Smooth muscle cell (in vitro differentiated cells): ENCODE measurements at regions not wholly inside any gene's neighbourhood (a gene's known extent, or its start where the extent isn't known, plus 50 kb on each side); places are given as distances from the start of the nearest gene placed in this dataset.

Experiments used
- DNase-seq: peaks from one replicate; lab custom pipeline; 2025; ENCODE audit not compliant: unreplicated experiment; lab: John Stamatoyannopoulos, UW
- H2AFZ ChIP-seq: fragments of 200-600 bp; sonication (generic); 2 replicates; pipeline ENCODE4 v1.6.0; 2016; ENCODE audit warnings: antibody characterized with exemption, low read depth, mild to moderate bottlenecking
- H3F3A ChIP-seq: fragments of 200-600 bp; sonication (generic); 2 replicates; pipeline ENCODE4 v1.6.0; 2017; ENCODE audit warnings: antibody characterized with exemption, low read depth
- H3K27ac ChIP-seq: fragments of 200-600 bp; sonication (generic); 2 replicates; pipeline ENCODE4 v1.5.1; 2016; ENCODE audit warnings: low read depth, mild to moderate bottlenecking
- H3K27me3 ChIP-seq: fragments of 200-600 bp; sonication (generic); 2 replicates; pipeline ENCODE4 v1.6.1; 2016; ENCODE audit warnings: low read depth, mild to moderate bottlenecking
- H3K36me3 ChIP-seq: fragments of 200-600 bp; sonication (generic); 2 replicates; pipeline ENCODE4 v1.5.1; 2016; ENCODE audit warnings: low read depth
- H3K4me1 ChIP-seq: fragments of 200-600 bp; sonication (generic); 2 replicates; pipeline ENCODE4 v1.5.1; 2016; ENCODE audit warnings: low read depth
- H3K4me2 ChIP-seq: fragments of 200-600 bp; sonication (generic); 2 replicates; pipeline ENCODE4 v1.6.0; 2016; ENCODE audit warnings: mild to moderate bottlenecking
- H3K4me3 ChIP-seq: fragments of 200-600 bp; sonication (generic); 2 replicates; pipeline ENCODE4 v1.5.1; 2016; ENCODE audit warnings: mild to moderate bottlenecking
- H3K79me2 ChIP-seq: fragments of 200-600 bp; sonication (generic); 2 replicates; pipeline ENCODE4 v1.6.0; 2016; ENCODE audit warnings: low read depth, mild to moderate bottlenecking
- H3K9ac ChIP-seq: fragments of 200-600 bp; sonication (generic); 2 replicates; pipeline ENCODE4 v1.6.0; 2016; ENCODE audit warnings: low read depth
- H3K9me3 ChIP-seq: fragments of 200-600 bp; sonication (generic); replicated peaks from 2 replicates; pipeline ENCODE4 v1.5.1; 2016; ENCODE audit warnings: low read depth
- H4K20me1 ChIP-seq: fragments of 200-600 bp; sonication (generic); 2 replicates; pipeline ENCODE4 v1.6.0; 2016; ENCODE audit warnings: low read depth
- CTCF ChIP-seq: fragments of 200-600 bp; sonication (generic); IDR thresholded peaks from 2 replicates; pipeline ENCODE4 v1.5.1; 2017; ENCODE audit warnings: borderline replicate concordance, mild to moderate bottlenecking, antibody characterized with exemption; ENCODE audit not compliant: insufficient read depth, poor library complexity, severe bottlenecking
- WGBS: methylation state at CpG from one replicate; pipeline ENCODE4 v1.1.7; 2016; ENCODE audit warnings: low lambda C conversion rate; 5-methylcytosine and 5-hydroxymethylcytosine counted together

- Histone ChIP-seq H3F3A (no peaks in the 10 kb centered on the region), H3K4me3 (no peak overlapping the region), H3K27ac (no peak overlapping the region), H4K20me1 (no peaks in the 10 kb centered on the region), H3K79me2 (no peaks in the 10 kb centered on the region), H3K27me3 (no peaks in the 10 kb centered on the region), H3K4me1 (no peaks in the 10 kb centered on the region), H3K4me2 (no peak overlapping the region), H3K9ac (no peak overlapping the region), H3K9me3 (no peaks in the 10 kb centered on the region), H2AFZ (no peak overlapping the region), H3K36me3 (no peaks in the 10 kb centered on the region)
- 71% methylated on average over 21 of the region's 21 CpGs for WGBS
- no peak for TF ChIP-seq CTCF
- no peak for DNase-seq
Measured at GRCh38 chr22:47367993-47368945, 605.8 kb downstream of the TBC1D22A start.

- 62% methylated on average over 7 of the region's 7 CpGs for WGBS
- Histone ChIP-seq H3K4me2 (no peak overlapping the region), H3K27ac (no peak overlapping the region), H3K36me3 (no peaks in the 10 kb centered on the region), H3K4me3 (no peak overlapping the region), H3F3A (no peaks in the 10 kb centered on the region), H3K79me2 (no peaks in the 10 kb centered on the region), H4K20me1 (no peaks in the 10 kb centered on the region), H3K4me1 (no peaks in the 10 kb centered on the region), H3K9ac (no peak overlapping the region), H3K9me3 (no peaks in the 10 kb centered on the region), H3K27me3 (no peaks in the 10 kb centered on the region), H2AFZ (no peak overlapping the region)
- no peak for DNase-seq
- TF ChIP-seq CTCF, result no peak
Measured at GRCh38 chr22:47367107-47367690, 604.7 kb downstream of the TBC1D22A start.

GRCh38 chr22:47366026-47366767, 603.7 kb downstream of the TBC1D22A start:
- Histone ChIP-seq H3K27me3 (no peaks in the 10 kb centered on the region), H3K27ac (no peak overlapping the region), H4K20me1 (no peaks in the 10 kb centered on the region), H3K79me2 (no peaks in the 10 kb centered on the region), H3K36me3 (no peaks in the 10 kb centered on the region), H3K4me3 (no peak overlapping the region), H3K4me1 (no peaks in the 10 kb centered on the region), H3K9ac (no peak overlapping the region), H3F3A (no peaks in the 10 kb centered on the region), H3K4me2 (no peak overlapping the region), H2AFZ (no peak overlapping the region), H3K9me3 (no peaks in the 10 kb centered on the region)
- no peak for DNase-seq
- TF ChIP-seq CTCF, result no peak
- WGBS, result 76% methylated on average over 17 of the region's 17 CpGs
